ENCODE measurements at regions not wholly inside any gene's neighbourhood (a gene's known extent, or its start where the extent isn't known, plus 50 kb on each side); places are given as distances from the start of the nearest gene placed in this dataset.

GRCh38 chr12:119247720-119248043 lies 69.0 kb downstream of the HSPB8 start:
- Histone ChIP-seq H2BK5ac (ENCODE audit: insufficient read length, low read length) (no peak overlapping the region), H3K4ac (ENCODE audit: low read depth, low read length) (no peak overlapping the region), H2BK12ac (ENCODE audit: insufficient read length, low read depth, low read length) (no peak overlapping the region), H3K27me3 (ENCODE audit: insufficient read depth, low read length) (no peaks in the 10 kb centered on the region), H3K14ac (ENCODE audit: insufficient read depth, low read length) (no peak overlapping the region), H3K9ac (ENCODE audit: extremely low read depth, insufficient read length, low read length) (no peak overlapping the region), H3K4me1 (ENCODE audit: insufficient read depth, low read length) (no peaks in the 10 kb centered on the region), H2AK5ac (ENCODE audit: insufficient read length, low read length) (no peak overlapping the region), H2BK15ac (ENCODE audit: low read depth, low read length) (no peak overlapping the region), H4K91ac (ENCODE audit: insufficient read length, low read depth, low read length) (no peak overlapping the region), H2BK20ac (ENCODE audit: low read depth, low read length, poor library complexity, severe bottlenecking) (no peak overlapping the region), H2AFZ (ENCODE audit: low read length) (no peak overlapping the region), H4K8ac (replicated peaks; ENCODE audit: insufficient read length, low read depth, low read length) (no peak overlapping the region), H3K79me2 (ENCODE audit: insufficient read depth, low read length) (no peaks in the 10 kb centered on the region), H4K20me1 (ENCODE audit: control insufficient read depth, insufficient read depth, insufficient read length) (no peaks in the 10 kb centered on the region), H3K27ac (ENCODE audit: insufficient read length, low read depth, low read length) (no peak overlapping the region), H3K4me2 (ENCODE audit: insufficient read depth, insufficient read length, low read length) (no peak overlapping the region), H3K79me1 (ENCODE audit: insufficient read depth, low read depth, low read length, poor library complexity, severe bottlenecking) (no peaks in the 10 kb centered on the region), H3K9me3 (ENCODE audit: control insufficient read depth, low read depth, low read length) (no peaks in the 10 kb centered on the region), H3K56ac (ENCODE audit: insufficient read length, low read depth, low read length) (no peak overlapping the region), H3K18ac (ENCODE audit: insufficient read length, low read depth, low read length) (no peak overlapping the region), H2BK120ac (ENCODE audit: low read depth, low read length, poor library complexity, severe bottlenecking) (no peak overlapping the region), H3T11ph (ENCODE audit: low read length) (no peak overlapping the region), H3K23ac (ENCODE audit: insufficient read length, low read depth, low read length) (no peak overlapping the region), H3K23me2 (ENCODE audit: insufficient read length, low read depth, low read length, poor library complexity, severe bottlenecking) (no peaks in the 10 kb centered on the region), H4K5ac (ENCODE audit: insufficient read length, low read depth, low read length) (no peak overlapping the region)
- H3K9me3 Mint-ChIP-seq: no peaks in the 10 kb centered on the region; a peak in 1 of 5 replicates
- no peak for DNase-seq
- H3K27ac Mint-ChIP-seq: no peak overlapping the region
- H3K27me3 Mint-ChIP-seq (ENCODE audit: low read depth): peaks cover 3% of the 10 kb centered on the region
- peaks cover 0 to 3% (median 0%) of the 10 kb centered on the region in 3 experiments; a peak in 2 of 7 replicates for H3K36me3 Mint-ChIP-seq (ENCODE audit: insufficient read depth in 1 of 3, low read depth in 3 of 3)
- peaks cover 0 to 3% of the 10 kb centered on the region in 2 experiments; a peak in 2 of 4 replicates for H3K4me1 Mint-ChIP-seq
- no peak overlapping the region for H3K4me3 Mint-ChIP-seq
- no peak for TF ChIP-seq CTCF (conservative IDR thresholded peaks at IDR 0.05)

All from H9 (cell line).